SK-N-SH treated with all-trans-retinoic acid at 6 μM for 48 hours (cell line): ENCODE measurements at regions not wholly inside any gene's neighbourhood (a gene's known extent, or its start where the extent isn't known, plus 50 kb on each side); places are given as distances from the start of the nearest gene placed in this dataset.

Experiments
- ARNTL ChIP-seq: fragments of 450-650 bp; formaldehyde crosslinking; IDR thresholded peaks from 2 replicates; pipeline ENCODE4 v1.5.0; 2020; ENCODE audit warnings: low read depth, mild to moderate bottlenecking, moderate library complexity, borderline replicate concordance
- CSDC2 ChIP-seq: fragments of 250-450 bp; sonication (Bioruptor Pico); IDR thresholded peaks from 2 replicates; pipeline ENCODE4 v1.5.0; 2020; ENCODE audit warnings: mild to moderate bottlenecking, moderate library complexity
- ESRRG ChIP-seq: fragments of 250-450 bp; sonication (Bioruptor Pico); IDR thresholded peaks from 2 replicates; pipeline ENCODE4 v1.6.1; 2021; ENCODE audit warnings: mild to moderate bottlenecking
- RARB ChIP-seq: fragments of 250-450 bp; sonication (Bioruptor Pico); IDR thresholded peaks from 2 replicates; pipeline ENCODE4 v1.8.0; 2021; ENCODE audit warnings: mild to moderate bottlenecking, moderate library complexity
- TCF4 ChIP-seq: fragments of 250-450 bp; sonication (Bioruptor Pico); IDR thresholded peaks from 2 replicates; pipeline ENCODE4 v1.8.0; 2021; ENCODE audit warnings: mild to moderate bottlenecking, moderate library complexity, borderline replicate concordance
- ZFP3 ChIP-seq: fragments of 250-450 bp; sonication (Bioruptor Pico); IDR thresholded peaks from 2 replicates; pipeline ENCODE4 v1.5.0; 2020; ENCODE audit warnings: mild to moderate bottlenecking, moderate library complexity
- ZFP30 ChIP-seq: fragments of 450-650 bp; formaldehyde crosslinking; IDR thresholded peaks from 2 replicates; pipeline ENCODE4 v1.5.0; 2022; ENCODE audit warnings: mild to moderate bottlenecking, moderate library complexity
- ZNF70 ChIP-seq: fragments of 450-650 bp; formaldehyde crosslinking; IDR thresholded peaks from 2 replicates; pipeline ENCODE4 v1.5.0; 2020; ENCODE audit warnings: mild to moderate bottlenecking, moderate library complexity

GRCh38 chr1:56413671-56414199 is 165.6 kb downstream of the PLPP3 start:
- TF ChIP-seq ZFP3 (CRISPR knock-in tag), result no peak
- TF ChIP-seq ZNF70, result no peak
- TF ChIP-seq ARNTL (CRISPR knock-in tag), result no peak
- TF ChIP-seq ESRRG (CRISPR knock-in tag), result no peak
- no peak for TF ChIP-seq CSDC2 (CRISPR knock-in tag)
- TF ChIP-seq ZFP30 (CRISPR knock-in tag), result no peak
- TF ChIP-seq TCF4 (CRISPR knock-in tag), result no peak
- TF ChIP-seq RARB, result no peak
